GM12873 (cell line): ENCODE measurements at regions not wholly inside any gene's neighbourhood (a gene's known extent, or its start where the extent isn't known, plus 50 kb on each side); places are given as distances from the start of the nearest gene placed in this dataset.

ENCODE experiments used
- TF ChIP-seq, protein P1 (sequence below): IDR thresholded peaks from 2 replicates; pipeline ENCODE4 v1.5.1; 2012; ENCODE audit warnings: low read depth, mild to moderate bottlenecking, moderate library complexity, low read length, control low read depth; ENCODE audit not compliant: insufficient read depth; ENCODE audit errors: missing control alignments

GRCh38 chr6:170050591-170051041, 240.3 kb downstream of the DLL1 start:
- TF ChIP-seq, protein P1, sequence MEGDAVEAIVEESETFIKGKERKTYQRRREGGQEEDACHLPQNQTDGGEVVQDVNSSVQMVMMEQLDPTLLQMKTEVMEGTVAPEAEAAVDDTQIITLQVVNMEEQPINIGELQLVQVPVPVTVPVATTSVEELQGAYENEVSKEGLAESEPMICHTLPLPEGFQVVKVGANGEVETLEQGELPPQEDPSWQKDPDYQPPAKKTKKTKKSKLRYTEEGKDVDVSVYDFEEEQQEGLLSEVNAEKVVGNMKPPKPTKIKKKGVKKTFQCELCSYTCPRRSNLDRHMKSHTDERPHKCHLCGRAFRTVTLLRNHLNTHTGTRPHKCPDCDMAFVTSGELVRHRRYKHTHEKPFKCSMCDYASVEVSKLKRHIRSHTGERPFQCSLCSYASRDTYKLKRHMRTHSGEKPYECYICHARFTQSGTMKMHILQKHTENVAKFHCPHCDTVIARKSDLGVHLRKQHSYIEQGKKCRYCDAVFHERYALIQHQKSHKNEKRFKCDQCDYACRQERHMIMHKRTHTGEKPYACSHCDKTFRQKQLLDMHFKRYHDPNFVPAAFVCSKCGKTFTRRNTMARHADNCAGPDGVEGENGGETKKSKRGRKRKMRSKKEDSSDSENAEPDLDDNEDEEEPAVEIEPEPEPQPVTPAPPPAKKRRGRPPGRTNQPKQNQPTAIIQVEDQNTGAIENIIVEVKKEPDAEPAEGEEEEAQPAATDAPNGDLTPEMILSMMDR = no peak

GRCh38 chr6:170049641-170050561, 241.0 kb downstream of the DLL1 start:
- TF ChIP-seq, protein P1 = no peak

GRCh38 chr6:170048615-170049256, 242.1 kb downstream of the DLL1 start:
- TF ChIP-seq, protein P1 = no peak

GRCh38 chr6:170047823-170048222, 243.1 kb downstream of the DLL1 start:
- TF ChIP-seq, protein P1 = no peak

DNA sequence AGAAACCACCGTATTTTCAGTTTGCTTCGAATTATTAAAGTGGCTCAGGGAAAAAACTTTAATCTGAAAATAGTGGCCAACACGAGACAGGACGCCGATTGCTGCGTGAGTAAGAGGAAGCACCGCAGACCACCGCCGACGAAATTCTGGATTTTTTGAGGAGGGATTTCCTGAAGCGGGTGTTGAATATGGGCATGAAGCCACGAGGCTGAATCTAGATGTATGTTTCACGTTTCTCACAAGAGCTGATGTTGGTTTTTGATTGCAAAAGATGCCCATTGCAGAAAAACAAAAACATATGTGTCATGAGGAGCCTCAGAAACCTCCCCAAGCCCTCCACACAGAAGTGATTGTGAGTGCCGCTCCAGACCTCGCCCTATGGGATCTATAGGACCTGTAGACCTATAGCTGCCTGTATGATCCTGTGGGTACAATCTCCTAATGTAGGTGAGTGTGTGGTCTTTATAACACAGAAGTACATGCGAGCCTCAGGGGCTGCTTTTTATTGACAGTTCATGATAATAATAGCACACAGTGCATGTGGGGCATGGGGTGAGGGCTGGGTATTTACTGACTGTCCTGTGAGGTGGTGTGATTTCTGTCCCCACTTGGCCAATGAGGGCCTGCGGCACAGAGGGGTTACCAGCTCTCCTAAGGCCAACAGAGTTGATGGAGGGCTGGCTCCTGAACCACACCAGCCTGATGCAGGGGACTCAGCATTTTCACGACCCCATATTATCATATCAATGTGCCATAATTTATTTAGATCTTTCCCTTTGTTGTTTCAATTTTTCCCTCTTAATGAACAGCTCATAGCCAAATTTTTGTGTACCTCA, 243.9 kb downstream of the DLL1 start:
- TF ChIP-seq, protein P1 = no peak

DNA sequence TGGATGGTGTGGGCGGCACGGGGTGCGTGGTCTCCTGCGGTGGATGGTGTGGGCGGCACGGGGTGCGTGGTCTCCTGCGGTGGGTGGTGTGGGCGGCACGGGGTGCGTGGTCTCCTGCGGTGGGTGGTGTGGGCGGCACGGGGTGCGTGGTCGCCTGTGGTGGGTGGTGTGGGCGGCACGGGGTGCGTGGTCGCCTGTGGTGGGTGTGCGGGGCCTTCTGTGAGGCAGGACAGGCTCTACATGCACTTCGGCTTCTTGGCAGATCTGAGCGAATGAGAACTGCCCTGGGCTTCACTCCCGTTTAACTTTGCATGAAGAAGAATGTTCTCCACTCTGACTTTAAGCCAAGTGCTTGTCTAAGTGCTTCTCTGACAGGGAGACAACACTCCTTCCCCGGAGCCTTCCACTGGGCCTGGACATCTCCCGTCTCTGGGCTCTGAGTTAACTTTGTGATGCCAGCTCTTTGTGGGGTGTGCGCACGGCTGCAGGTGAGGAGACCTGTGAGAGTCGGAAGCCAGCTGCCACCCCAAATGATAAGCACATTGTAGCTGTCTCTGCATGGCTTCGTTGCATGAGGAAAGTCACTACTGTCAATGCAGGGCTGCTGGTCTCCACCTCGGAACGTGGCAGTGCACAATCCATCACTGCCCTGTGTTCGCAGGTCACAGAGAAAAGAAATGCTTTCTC, 244.8 kb downstream of the DLL1 start:
- TF ChIP-seq, protein P1 = no peak
